IMR-90 (cell line): ENCODE measurements at regions not wholly inside any gene's neighbourhood (a gene's known extent, or its start where the extent isn't known, plus 50 kb on each side); places are given as distances from the start of the nearest gene placed in this dataset.

Experiments
- CEBPB ChIP-seq: IDR thresholded peaks from 2 replicates; pipeline ENCODE4 v1.6.1; 2012; ENCODE audit warnings: low read depth, low read length, improper control_type of control experiment
- CHD1 ChIP-seq: IDR thresholded peaks from 2 replicates; pipeline ENCODE4 v1.6.1; 2012; ENCODE audit warnings: low read depth, low read length, improper control_type of control experiment
- FOS ChIP-seq: fragments of 150-350 bp; IDR thresholded peaks from 2 replicates; pipeline ENCODE4 v1.6.1; 2016; ENCODE audit warnings: low read depth, low read length
- MAFK ChIP-seq: IDR thresholded peaks from 2 replicates; pipeline ENCODE4 v1.6.1; 2012; ENCODE audit warnings: low read depth, low read length, improper control_type of control experiment
- POLR2A ChIP-seq: IDR thresholded peaks from 2 replicates; pipeline ENCODE4 v1.6.1; 2012; ENCODE audit warnings: mild to moderate bottlenecking, low read depth, low read length
- RCOR1 ChIP-seq: IDR thresholded peaks from 2 replicates; pipeline ENCODE4 v1.6.1; 2012; ENCODE audit warnings: mild to moderate bottlenecking, low read length, improper control_type of control experiment; ENCODE audit not compliant: insufficient replicate concordance
- RFX5 ChIP-seq: IDR thresholded peaks from 2 replicates; pipeline ENCODE4 v1.8.0; 2012; ENCODE audit warnings: low read depth, mild to moderate bottlenecking, low read length, moderate library complexity
- TF ChIP-seq, protein P1 (sequence below): conservative IDR thresholded peaks from 2 replicates; pipeline ENCODE4 v1.5.1; 2012; ENCODE audit warnings: mild to moderate bottlenecking, low read depth, low read length, improper control_type of control experiment

DNA sequence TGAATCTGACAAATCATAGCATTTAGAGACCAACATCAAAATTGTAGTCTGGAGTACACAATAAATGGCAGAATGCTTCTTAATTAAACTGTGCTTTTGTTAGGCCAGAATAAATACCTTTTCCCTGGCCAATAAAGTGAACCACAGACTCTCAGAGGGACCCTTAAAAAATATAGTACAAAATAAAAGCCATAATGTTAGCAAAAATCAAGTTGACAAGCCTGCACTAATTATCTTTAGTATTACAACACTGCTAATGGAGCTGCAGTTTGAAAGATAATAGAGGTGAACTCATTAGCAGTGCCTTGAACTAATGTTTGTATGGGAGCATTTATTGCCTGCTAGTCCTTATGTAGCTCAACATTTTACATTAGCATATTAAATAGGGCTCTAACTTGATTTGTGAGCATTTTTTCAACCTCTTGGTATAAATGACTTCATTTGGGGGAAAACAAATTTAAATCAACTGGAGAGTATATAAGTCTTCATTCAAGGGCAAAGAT lies 801.3 kb downstream of the EPHA3 start:
- TF ChIP-seq CEBPB (no peak), MAFK (no peak), POLR2A (no peak), RCOR1 (no peak), CHD1 (no peak), RFX5 (no peak), FOS (no peak)
- TF ChIP-seq, protein P1, sequence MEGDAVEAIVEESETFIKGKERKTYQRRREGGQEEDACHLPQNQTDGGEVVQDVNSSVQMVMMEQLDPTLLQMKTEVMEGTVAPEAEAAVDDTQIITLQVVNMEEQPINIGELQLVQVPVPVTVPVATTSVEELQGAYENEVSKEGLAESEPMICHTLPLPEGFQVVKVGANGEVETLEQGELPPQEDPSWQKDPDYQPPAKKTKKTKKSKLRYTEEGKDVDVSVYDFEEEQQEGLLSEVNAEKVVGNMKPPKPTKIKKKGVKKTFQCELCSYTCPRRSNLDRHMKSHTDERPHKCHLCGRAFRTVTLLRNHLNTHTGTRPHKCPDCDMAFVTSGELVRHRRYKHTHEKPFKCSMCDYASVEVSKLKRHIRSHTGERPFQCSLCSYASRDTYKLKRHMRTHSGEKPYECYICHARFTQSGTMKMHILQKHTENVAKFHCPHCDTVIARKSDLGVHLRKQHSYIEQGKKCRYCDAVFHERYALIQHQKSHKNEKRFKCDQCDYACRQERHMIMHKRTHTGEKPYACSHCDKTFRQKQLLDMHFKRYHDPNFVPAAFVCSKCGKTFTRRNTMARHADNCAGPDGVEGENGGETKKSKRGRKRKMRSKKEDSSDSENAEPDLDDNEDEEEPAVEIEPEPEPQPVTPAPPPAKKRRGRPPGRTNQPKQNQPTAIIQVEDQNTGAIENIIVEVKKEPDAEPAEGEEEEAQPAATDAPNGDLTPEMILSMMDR: no peak
